ENCODE measurements at regions not wholly inside any gene's neighbourhood (a gene's known extent, or its start where the extent isn't known, plus 50 kb on each side); places are given as distances from the start of the nearest gene placed in this dataset.
"Not testable (repeated sequence)": the region's sequence is repeated elsewhere in the genome, so short reads cannot be mapped to it uniquely, and the experiment has no call there.

GRCh38 chr15:84402856-84403608 lies 167.5 kb downstream of the GOLGA6L4 start:
- TF ChIP-seq CTCF (IDR thresholded peaks at IDR 0.05): no peak
- Histone ChIP-seq H3K4me3 (no peak overlapping the region), H3K36me3 (no peaks in the 10 kb centered on the region), H3K27me3 (ENCODE audit: low read depth) (no peaks in the 10 kb centered on the region), H3K9me3 (no peaks in the 10 kb centered on the region), H3K4me1 (no peaks in the 10 kb centered on the region), H3K27ac (no peak overlapping the region)
- intact Hi-C loops (cut with DNase I): no loop called here
- DNase-seq (no peak), ATAC-seq (no peak)

- intact Hi-C loops (cut with DNase I); H3K27me3 ChIP-seq (ENCODE audit: low read depth); H3K4me1 ChIP-seq; DNase-seq; H3K9me3 ChIP-seq; H3K27ac ChIP-seq; H3K4me3 ChIP-seq; H3K36me3 ChIP-seq; ATAC-seq: not testable (repeated sequence)
Observed at GRCh38 chr15:84409357-84409756, 173.8 kb downstream of the GOLGA6L4 start.

- DNase-seq; intact Hi-C loops (cut with DNase I); H3K4me1 ChIP-seq; ATAC-seq; H3K36me3 ChIP-seq; H3K27ac ChIP-seq; H3K9me3 ChIP-seq; H3K27me3 ChIP-seq (ENCODE audit: low read depth): not testable (repeated sequence)
- peak overlapping the region; percentile 35 for H3K4me3 ChIP-seq
Observed at GRCh38 chr15:84421513-84422181, 179.2 kb upstream of the ZSCAN2 start.

GRCh38 chr15:84425327-84425726 lies 175.5 kb upstream of the ZSCAN2 start:
- H3K4me3 ChIP-seq; DNase-seq; H3K27me3 ChIP-seq (ENCODE audit: low read depth); H3K27ac ChIP-seq; H3K36me3 ChIP-seq; intact Hi-C loops (cut with DNase I); ATAC-seq; H3K9me3 ChIP-seq; H3K4me1 ChIP-seq: not testable (repeated sequence)

- DNase-seq; H3K27ac ChIP-seq; H3K4me3 ChIP-seq; intact Hi-C loops (cut with DNase I); H3K27me3 ChIP-seq (ENCODE audit: low read depth); H3K9me3 ChIP-seq; H3K36me3 ChIP-seq; H3K4me1 ChIP-seq: not testable (repeated sequence)
- peak in 1 of 2 donors; percentile 29 for ATAC-seq
Observed at GRCh38 chr15:84473305-84473877, 127.4 kb upstream of the ZSCAN2 start.

GRCh38 chr15:84476364-84477033 lies 124.3 kb upstream of the ZSCAN2 start:
- intact Hi-C loops (cut with DNase I): not testable (repeated sequence)
- peak; percentile 75 to 82 for ATAC-seq

GRCh38 chr15:84477550-84477949 lies 123.3 kb upstream of the ZSCAN2 start:
- ATAC-seq: peak; percentile 93 to 94
- H3K27me3 ChIP-seq (ENCODE audit: low read depth); H3K27ac ChIP-seq; H3K9me3 ChIP-seq; H3K4me1 ChIP-seq; H3K4me3 ChIP-seq; DNase-seq; intact Hi-C loops (cut with DNase I); H3K36me3 ChIP-seq: not testable (repeated sequence)

More at GRCh38 chr15:84476364-84477033, 124.3 kb upstream of the ZSCAN2 start:
- not testable (repeated sequence) for H3K27ac ChIP-seq; H3K27me3 ChIP-seq (ENCODE audit: low read depth); H3K9me3 ChIP-seq; H3K36me3 ChIP-seq; H3K4me3 ChIP-seq; DNase-seq; H3K4me1 ChIP-seq

GRCh38 chr15:84480174-84480681 lies 120.6 kb upstream of the ZSCAN2 start:
- H3K36me3 ChIP-seq; H3K27me3 ChIP-seq (ENCODE audit: low read depth); H3K4me1 ChIP-seq; DNase-seq; H3K9me3 ChIP-seq; H3K4me3 ChIP-seq; intact Hi-C loops (cut with DNase I); H3K27ac ChIP-seq: not testable (repeated sequence)
- ATAC-seq: peak in 1 of 2 donors; percentile 13

- H3K4me1 ChIP-seq; H3K36me3 ChIP-seq; H3K27ac ChIP-seq; intact Hi-C loops (cut with DNase I); H3K4me3 ChIP-seq; H3K9me3 ChIP-seq; H3K27me3 ChIP-seq (ENCODE audit: low read depth); ATAC-seq: not testable (repeated sequence)
- peak; percentile 10 for DNase-seq
Observed at GRCh38 chr15:84483859-84484258, 117.0 kb upstream of the ZSCAN2 start.

- Histone ChIP-seq H3K4me3 (peak overlapping the region; percentile 48), H3K27ac (peak overlapping the region; percentile 64)
- H3K9me3 ChIP-seq; H3K4me1 ChIP-seq; H3K36me3 ChIP-seq; ATAC-seq; H3K27me3 ChIP-seq (ENCODE audit: low read depth); intact Hi-C loops (cut with DNase I): not testable (repeated sequence)
- DNase-seq: peak; percentile 42
Observed at GRCh38 chr15:84500165-84500889, 100.5 kb upstream of the ZSCAN2 start.

- intact Hi-C loops (cut with DNase I); H3K36me3 ChIP-seq; H3K27me3 ChIP-seq (ENCODE audit: low read depth); H3K4me1 ChIP-seq; H3K9me3 ChIP-seq; ATAC-seq; H3K27ac ChIP-seq; H3K4me3 ChIP-seq: not testable (repeated sequence)
- DNase-seq: peak; percentile 7
Observed at GRCh38 chr15:84503101-84503500, 97.7 kb upstream of the ZSCAN2 start.

GRCh38 chr15:84505552-84505951 lies 95.3 kb upstream of the ZSCAN2 start:
- H3K9me3 ChIP-seq; H3K4me1 ChIP-seq; H3K27ac ChIP-seq; DNase-seq; intact Hi-C loops (cut with DNase I); H3K36me3 ChIP-seq; H3K27me3 ChIP-seq (ENCODE audit: low read depth); H3K4me3 ChIP-seq; ATAC-seq: not testable (repeated sequence)

All from lower lobe of right lung (tissue), 2 donors.